PC-9 (cell line): ENCODE measurements at regions not wholly inside any gene's neighbourhood (a gene's known extent, or its start where the extent isn't known, plus 50 kb on each side); places are given as distances from the start of the nearest gene placed in this dataset.

Experiments used
- BruUV-seq: library from RNA; stranded (reverse); fragments of 400-500 nt; replicated peaks from 2 replicates; lab custom pipeline; 2021; lab: Mats Ljungman, UMichigan
- CTCF ChIA-PET: fragments of 300-600 bp; sonication (Branson Sonifier 250); formaldehyde crosslinking; loops from one replicate; lab custom pipeline; 2022; ENCODE audit warnings: antibody characterized with exemption; lab: Charles Lee
- POLR2A ChIA-PET: fragments of 300-600 bp; sonication (Branson Sonifier 250); formaldehyde crosslinking; loops from one replicate; lab custom pipeline; 2022; ENCODE audit warnings: antibody characterized with exemption; ENCODE audit not compliant: unreplicated experiment; lab: Charles Lee
- DNase-seq, 2 experiments: peaks; one replicate each; pipeline versions ENCODE4 v3.0.0 to v3.0.0-alpha.2; 2015 to 2022; ENCODE audit warnings: mixed read lengths in 1 of 2
- H2AFZ ChIP-seq: fragments of 200-600 bp; sonication (generic); 2 replicates; pipeline ENCODE4 v1.8.1; 2017; ENCODE audit warnings: antibody characterized with exemption
- H3F3A ChIP-seq: fragments of 200-600 bp; sonication (generic); 2 replicates; pipeline ENCODE4 v1.8.1; 2017; ENCODE audit warnings: antibody characterized with exemption, mild to moderate bottlenecking, low read depth; ENCODE audit not compliant: insufficient read depth
- H3K27ac ChIP-seq: fragments of 200-600 bp; sonication (generic); 2 replicates; pipeline ENCODE4 v1.6.1; 2016; ENCODE audit warnings: mixed run types
- H3K27me3 ChIP-seq: fragments of 200-600 bp; sonication (generic); 2 replicates; pipeline ENCODE4 v1.6.1; 2016; ENCODE audit warnings: low read depth, mixed run types; ENCODE audit not compliant: insufficient read depth
- H3K36me3 ChIP-seq: fragments of 200-600 bp; sonication (generic); 2 replicates; pipeline ENCODE4 v1.6.1; 2016; ENCODE audit warnings: low read depth, mixed run types
- H3K4me1 ChIP-seq: fragments of 200-600 bp; sonication (generic); replicated peaks from 2 replicates; pipeline ENCODE4 v1.6.1; 2016; ENCODE audit warnings: mixed run types; ENCODE audit not compliant: insufficient read depth
- H3K4me2 ChIP-seq: fragments of 200-600 bp; sonication (generic); 2 replicates; pipeline ENCODE4 v1.6.1; 2017; ENCODE audit warnings: mixed run types
- H3K4me3 ChIP-seq: fragments of 200-600 bp; sonication (generic); 2 replicates; pipeline ENCODE4 v1.6.1; 2016; ENCODE audit warnings: mixed run types
- H3K79me2 ChIP-seq: fragments of 200-600 bp; sonication (generic); 2 replicates; pipeline ENCODE4 v1.6.1; 2017; ENCODE audit warnings: low read depth, mixed run types
- H3K9me2 ChIP-seq: fragments of 200-600 bp; sonication (generic); 2 replicates; pipeline ENCODE4 v1.8.1; 2017; ENCODE audit warnings: mild to moderate bottlenecking; ENCODE audit not compliant: insufficient read depth
- H3K9me3 ChIP-seq: fragments of 200-600 bp; sonication (generic); 2 replicates; pipeline ENCODE4 v1.8.1; 2016; ENCODE audit warnings: low read depth; ENCODE audit not compliant: insufficient read depth
- H4K20me1 ChIP-seq: fragments of 200-600 bp; sonication (generic); 2 replicates; pipeline ENCODE4 v1.8.1; 2017; ENCODE audit not compliant: insufficient read depth
- CTCF ChIP-seq: fragments of 200-600 bp; sonication (generic); conservative IDR thresholded peaks from 2 replicates; pipeline ENCODE4 v1.6.1; 2017; ENCODE audit warnings: mixed run types, antibody characterized with exemption, mild to moderate bottlenecking, moderate library complexity
- EZH2 ChIP-seq: fragments of 200-600 bp; sonication (generic); IDR thresholded peaks from 2 replicates; pipeline ENCODE4 v1.8.0; 2017; ENCODE audit warnings: antibody characterized with exemption, low read depth
- intact Hi-C: fragments of 100-400 bp; cut with micrococcal nuclease; formaldehyde crosslinking; loops from one replicate; pipeline ENCODE4 v1.10.0; 2022; ENCODE audit not compliant: unreplicated experiment

GRCh38 chr15:88365124-88365523 lies 102.1 kb downstream of the MRPL46 start:
- Histone ChIP-seq H3K4me2 (no peak overlapping the region), H3K9me2 (no peaks in the 10 kb centered on the region), H3K4me3 (no peak overlapping the region), H3K79me2 (no peaks in the 10 kb centered on the region), H3K4me1 (no peaks in the 10 kb centered on the region), H3K27me3 (peaks cover 36% of the 10 kb centered on the region), H3K36me3 (no peaks in the 10 kb centered on the region), H3K9me3 (no peaks in the 10 kb centered on the region), H3F3A (no peaks in the 10 kb centered on the region), H4K20me1 (no peaks in the 10 kb centered on the region), H3K27ac (no peak overlapping the region), H2AFZ (no peak overlapping the region)
- TF ChIP-seq CTCF = no peak
- TF ChIP-seq EZH2 = no peak
- DNase-seq = no peak
- intact Hi-C loops = no loop called here
- ChIA-PET CTCF (no interaction called here), POLR2A (no interaction called here)
- no TSS peak for BruUV-seq

GRCh38 chr15:88348579-88349230 lies 92.2 kb upstream of the NTRK3 start:
- Histone ChIP-seq H3K4me3 (no peak overlapping the region), H3F3A (no peaks in the 10 kb centered on the region), H3K9me2 (no peaks in the 10 kb centered on the region), H3K27ac (no peak overlapping the region), H2AFZ (no peak overlapping the region), H3K79me2 (no peaks in the 10 kb centered on the region), H3K9me3 (no peaks in the 10 kb centered on the region), H3K4me1 (no peaks in the 10 kb centered on the region), H3K4me2 (no peak overlapping the region), H4K20me1 (no peaks in the 10 kb centered on the region), H3K36me3 (no peaks in the 10 kb centered on the region), H3K27me3 (peaks cover 8% of the 10 kb centered on the region; the same call in 1 of the 2 replicates)
- ChIA-PET POLR2A (no interaction called here), CTCF (no interaction called here)
- BruUV-seq = no TSS peak
- no peak for DNase-seq
- no peak for TF ChIP-seq CTCF
- no peak for TF ChIP-seq EZH2
- intact Hi-C loops = no loop called here

- Histone ChIP-seq H3K4me3 (no peak overlapping the region), H4K20me1 (no peaks in the 10 kb centered on the region), H2AFZ (no peak overlapping the region), H3K79me2 (no peaks in the 10 kb centered on the region), H3K9me2 (no peaks in the 10 kb centered on the region), H3K36me3 (no peaks in the 10 kb centered on the region), H3K27ac (no peak overlapping the region), H3K4me1 (no peaks in the 10 kb centered on the region), H3K9me3 (no peaks in the 10 kb centered on the region), H3F3A (no peaks in the 10 kb centered on the region), H3K4me2 (no peak overlapping the region), H3K27me3 (peaks cover 8% of the 10 kb centered on the region; the same call in 1 of the 2 replicates)
- ChIA-PET CTCF (no interaction called here), POLR2A (no interaction called here)
- DNase-seq = no peak
- BruUV-seq = no TSS peak
- TF ChIP-seq CTCF = no peak
- no peak for TF ChIP-seq EZH2
- intact Hi-C loops = no loop called here
These were observed 89.4 kb upstream of the NTRK3 start for GRCh38 chr15:88345962-88346361.
